Keratinocyte (primary cell): ENCODE measurements at regions not wholly inside any gene's neighbourhood (a gene's known extent, or its start where the extent isn't known, plus 50 kb on each side); places are given as distances from the start of the nearest gene placed in this dataset.

ENCODE experiments used
- DNase-seq: peaks from one replicate; pipeline ENCODE4 v3.0.0-alpha.2; 2011; ENCODE audit warnings: low read depth, missing footprints, low spot score
- FAIRE-seq: peaks from 2 replicates; lab custom pipeline; 2011; peaks lifted over from hg19 to GRCh38; lab: Jason Lieb, UNC
- H2AFZ ChIP-seq: 2 replicates; pipeline ENCODE4 v1.6.0; 2012; ENCODE audit warnings: low read length, control low read depth, inconsistent platforms; ENCODE audit not compliant: control insufficient read depth
- H3K27ac ChIP-seq: 2 replicates; pipeline ENCODE4 v1.5.1; 2011; ENCODE audit warnings: low read length; ENCODE audit not compliant: control insufficient read depth, insufficient read depth
- H3K27me3 ChIP-seq: 3 replicates; pipeline ENCODE4 v1.6.0; 2011; ENCODE audit warnings: low read length; ENCODE audit not compliant: control insufficient read depth, insufficient read depth; ENCODE audit errors: extremely low read depth
- H3K36me3 ChIP-seq, 2 experiments: 2 replicates in 1 of 2; 3 replicates in 1 of 2; pipeline ENCODE4 v1.5.1; 2011; ENCODE audit warnings: low read length in 2 of 2, mild to moderate bottlenecking in 1 of 2; ENCODE audit not compliant: control insufficient read depth in 2 of 2, insufficient read depth in 2 of 2; ENCODE audit errors: extremely low read depth in 1 of 2
- H3K4me1 ChIP-seq: 3 replicates; pipeline ENCODE4 v1.5.1; 2011; ENCODE audit warnings: low read length; ENCODE audit not compliant: control insufficient read depth, insufficient read depth; ENCODE audit errors: extremely low read depth
- H3K4me2 ChIP-seq: 3 replicates; pipeline ENCODE4 v1.6.0; 2011; ENCODE audit warnings: low read depth, low read length; ENCODE audit not compliant: control insufficient read depth, insufficient read depth; ENCODE audit errors: extremely low read depth
- H3K4me3 ChIP-seq, 3 experiments: fragments of 200-600 bp in 1 of 3; sonication (generic) in 1 of 3; 2 replicates in 2 of 3; 3 replicates in 1 of 3; pipeline ENCODE4 v1.5.1; 2011 to 2016; ENCODE audit warnings: low read length in 3 of 3, mild to moderate bottlenecking in 3 of 3, control low read depth in 2 of 3, inconsistent platforms in 1 of 3, low read depth in 1 of 3, mixed read lengths in 1 of 3, mixed run types in 1 of 3, moderate library complexity in 1 of 3; ENCODE audit not compliant: control insufficient read depth in 2 of 3, insufficient read depth in 2 of 3; ENCODE audit errors: extremely low read depth in 1 of 3
- H3K79me2 ChIP-seq: 2 replicates; pipeline ENCODE4 v1.6.0; 2012; ENCODE audit warnings: low read length; ENCODE audit not compliant: control insufficient read depth, insufficient read depth
- H3K9ac ChIP-seq: 3 replicates; pipeline ENCODE4 v1.6.0; 2011; ENCODE audit warnings: low read length; ENCODE audit not compliant: control insufficient read depth, insufficient read depth; ENCODE audit errors: extremely low read depth
- H3K9me1 ChIP-seq: 3 replicates; pipeline ENCODE4 v1.6.0; 2011; ENCODE audit warnings: low read length; ENCODE audit not compliant: control insufficient read depth, insufficient read depth; ENCODE audit errors: extremely low read depth
- H3K9me3 ChIP-seq: 2 replicates; pipeline ENCODE4 v1.5.1; 2012; ENCODE audit warnings: low read depth, low read length; ENCODE audit not compliant: control insufficient read depth
- H4K20me1 ChIP-seq: 3 replicates; pipeline ENCODE4 v1.6.0; 2011; ENCODE audit warnings: low read length; ENCODE audit not compliant: control insufficient read depth, insufficient read depth; ENCODE audit errors: extremely low read depth
- EZH2 ChIP-seq: IDR thresholded peaks from one replicate; pipeline ENCODE4 v1.6.1; 2012; ENCODE audit warnings: inconsistent platforms, mild to moderate bottlenecking, low read length, moderate library complexity
- dilution Hi-C: fragments of 300-500 bp; cut with MboI; formaldehyde crosslinking; loops from one replicate; pipeline ENCODE4 v1.7.0; 2020; ENCODE audit warnings: low sequenced_read_pairs; ENCODE audit not compliant: extremely low pct_ligation_motif_present
- TF ChIP-seq, protein P1 (sequence below), 3 experiments: IDR thresholded peaks in 1 of 3; conservative IDR thresholded peaks in 1 of 3; optimal IDR thresholded peaks in 1 of 3; 2 replicates in 2 of 3; 3 replicates in 1 of 3; pipeline versions ENCODE3 to v1.5.1; 2011; ENCODE audit warnings: low read length in 3 of 3, mild to moderate bottlenecking in 3 of 3, moderate library complexity in 2 of 3, control low read depth in 1 of 3, inconsistent platforms in 1 of 3; ENCODE audit not compliant: insufficient read depth in 2 of 3; ENCODE audit errors: extremely low read depth in 1 of 3

DNA sequence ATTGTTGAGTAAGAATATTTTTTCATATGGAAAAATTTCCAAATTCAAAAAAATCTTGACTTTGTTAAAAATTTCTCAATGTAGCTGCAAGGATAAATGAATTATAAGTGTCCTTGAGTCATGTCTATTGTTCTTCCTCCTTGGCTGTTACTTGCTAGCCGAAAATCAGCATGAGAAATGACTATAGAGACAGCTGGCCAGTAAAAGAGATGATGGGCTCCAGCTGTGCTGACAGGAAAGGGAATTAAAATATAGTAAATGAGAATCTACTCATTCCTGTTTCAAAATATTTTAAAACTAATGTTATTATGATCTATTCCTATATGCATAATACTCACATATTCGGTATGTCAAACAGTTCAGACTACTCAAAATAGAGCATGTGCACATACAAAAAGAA, 1292.6 kb downstream of the BRINP3 start:
- no peaks in the 10 kb centered on the region for H4K20me1 ChIP-seq
- no peak overlapping the region for H3K4me3 ChIP-seq
- no peaks in the 10 kb centered on the region for H3K4me1 ChIP-seq
- dilution Hi-C loops: no loop called here
- no peak overlapping the region for H3K9ac ChIP-seq
- no peaks in the 10 kb centered on the region for H3K79me2 ChIP-seq
- DNase-seq: no peak
- no peak overlapping the region for H3K27ac ChIP-seq
- no peak for FAIRE-seq
- H3K27me3 ChIP-seq: no peaks in the 10 kb centered on the region
- TF ChIP-seq, protein P1, sequence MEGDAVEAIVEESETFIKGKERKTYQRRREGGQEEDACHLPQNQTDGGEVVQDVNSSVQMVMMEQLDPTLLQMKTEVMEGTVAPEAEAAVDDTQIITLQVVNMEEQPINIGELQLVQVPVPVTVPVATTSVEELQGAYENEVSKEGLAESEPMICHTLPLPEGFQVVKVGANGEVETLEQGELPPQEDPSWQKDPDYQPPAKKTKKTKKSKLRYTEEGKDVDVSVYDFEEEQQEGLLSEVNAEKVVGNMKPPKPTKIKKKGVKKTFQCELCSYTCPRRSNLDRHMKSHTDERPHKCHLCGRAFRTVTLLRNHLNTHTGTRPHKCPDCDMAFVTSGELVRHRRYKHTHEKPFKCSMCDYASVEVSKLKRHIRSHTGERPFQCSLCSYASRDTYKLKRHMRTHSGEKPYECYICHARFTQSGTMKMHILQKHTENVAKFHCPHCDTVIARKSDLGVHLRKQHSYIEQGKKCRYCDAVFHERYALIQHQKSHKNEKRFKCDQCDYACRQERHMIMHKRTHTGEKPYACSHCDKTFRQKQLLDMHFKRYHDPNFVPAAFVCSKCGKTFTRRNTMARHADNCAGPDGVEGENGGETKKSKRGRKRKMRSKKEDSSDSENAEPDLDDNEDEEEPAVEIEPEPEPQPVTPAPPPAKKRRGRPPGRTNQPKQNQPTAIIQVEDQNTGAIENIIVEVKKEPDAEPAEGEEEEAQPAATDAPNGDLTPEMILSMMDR (optimal IDR thresholded peaks at IDR 0.05 in 1 of 3, IDR thresholded peaks at IDR 0.05 in 1 of 3, conservative IDR thresholded peaks at IDR 0.05 in 1 of 3; ENCODE audit: extremely low read depth in 1 of 3, insufficient read depth in 2 of 3, low read length in 3 of 3): no peak
- no peak for TF ChIP-seq EZH2
- no peaks in the 10 kb centered on the region for H3K36me3 ChIP-seq
- no peak overlapping the region for H2AFZ ChIP-seq
- H3K9me3 ChIP-seq: no peaks in the 10 kb centered on the region
- no peaks in the 10 kb centered on the region for H3K9me1 ChIP-seq
- no peak overlapping the region for H3K4me2 ChIP-seq

- Histone ChIP-seq H4K20me1 (no peaks in the 10 kb centered on the region), H3K27me3 (no peaks in the 10 kb centered on the region), H3K9me1 (no peaks in the 10 kb centered on the region), H3K79me2 (no peaks in the 10 kb centered on the region), H3K36me3 (no peaks in the 10 kb centered on the region), H3K9me3 (no peaks in the 10 kb centered on the region), H3K4me2 (no peak overlapping the region), H3K27ac (no peak overlapping the region), H2AFZ (no peak overlapping the region), H3K4me1 (no peaks in the 10 kb centered on the region), H3K9ac (no peak overlapping the region), H3K4me3 (no peak overlapping the region)
- dilution Hi-C loops: no loop called here
- TF ChIP-seq EZH2: no peak
- TF ChIP-seq, protein P1 (optimal IDR thresholded peaks at IDR 0.05 in 1 of 3, IDR thresholded peaks at IDR 0.05 in 1 of 3, conservative IDR thresholded peaks at IDR 0.05 in 1 of 3; ENCODE audit: extremely low read depth in 1 of 3, insufficient read depth in 2 of 3, low read length in 3 of 3): no peak
- FAIRE-seq (no peak), DNase-seq (no peak)
Measured at GRCh38 chr1:189192741-189193520, 1284.7 kb downstream of the BRINP3 start.
